ENCODE measurements at regions not wholly inside any gene's neighbourhood (a gene's known extent, or its start where the extent isn't known, plus 50 kb on each side); places are given as distances from the start of the nearest gene placed in this dataset.

DNA sequence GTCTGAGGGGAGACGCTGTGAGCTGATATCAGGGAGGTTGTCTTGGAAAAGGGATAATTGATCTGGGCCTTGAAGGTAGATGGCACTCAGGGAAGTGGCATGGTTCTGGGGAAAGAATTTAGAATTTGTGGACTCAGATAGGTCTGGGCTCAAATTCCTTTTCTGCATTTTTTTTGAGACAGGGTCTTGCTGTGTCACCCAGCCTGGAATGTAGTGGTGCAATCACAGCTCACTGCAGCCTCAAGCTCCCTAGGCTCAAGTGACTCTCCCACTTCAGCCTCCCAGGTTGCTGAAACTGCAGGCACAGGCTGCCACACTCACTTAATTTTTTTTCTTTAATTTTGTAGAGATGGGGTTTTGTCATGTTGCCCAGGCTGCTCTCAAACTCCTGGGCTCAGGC, 98.1 kb upstream of the NCOR2 start:
- Histone ChIP-seq H4K8ac (replicated peaks; ENCODE audit: insufficient read length, low read depth, low read length) (no peak overlapping the region), H3K9ac (ENCODE audit: extremely low read depth, insufficient read length, low read length) (no peak overlapping the region)
- DNase-seq, result no peak

More for the DNA sequence above, 98.1 kb upstream of the NCOR2 start:
- Histone ChIP-seq H4K5ac (ENCODE audit: insufficient read length, low read depth, low read length) (no peak overlapping the region), H2AK5ac (ENCODE audit: insufficient read length, low read length) (no peak overlapping the region), H3K9me3 (ENCODE audit: control insufficient read depth, low read depth, low read length) (no peaks in the 10 kb centered on the region), H4K91ac (ENCODE audit: insufficient read length, low read depth, low read length) (no peak overlapping the region), H2BK15ac (ENCODE audit: low read depth, low read length) (no peak overlapping the region), H3T11ph (ENCODE audit: low read length) (no peak overlapping the region), H2AFZ (ENCODE audit: low read length) (no peak overlapping the region), H3K4me2 (ENCODE audit: insufficient read depth, insufficient read length, low read length) (no peak overlapping the region), H4K20me1 (ENCODE audit: control insufficient read depth, insufficient read depth, insufficient read length) (no peaks in the 10 kb centered on the region), H3K79me2 (ENCODE audit: insufficient read depth, low read length) (no peaks in the 10 kb centered on the region), H3K18ac (ENCODE audit: insufficient read length, low read depth, low read length) (no peak overlapping the region), H2BK20ac (ENCODE audit: low read depth, low read length, poor library complexity, severe bottlenecking) (no peak overlapping the region), H3K79me1 (ENCODE audit: insufficient read depth, low read depth, low read length, poor library complexity, severe bottlenecking) (no peaks in the 10 kb centered on the region), H3K27ac (ENCODE audit: insufficient read length, low read depth, low read length) (no peak overlapping the region), H3K4ac (ENCODE audit: low read depth, low read length) (no peak overlapping the region), H3K23ac (ENCODE audit: insufficient read length, low read depth, low read length) (no peak overlapping the region), H3K4me1 (ENCODE audit: insufficient read depth, low read length) (no peaks in the 10 kb centered on the region), H2BK120ac (ENCODE audit: low read depth, low read length, poor library complexity, severe bottlenecking) (no peak overlapping the region), H2BK5ac (ENCODE audit: insufficient read length, low read length) (no peak overlapping the region), H3K14ac (ENCODE audit: insufficient read depth, low read length) (no peak overlapping the region), H3K27me3 (ENCODE audit: insufficient read depth, low read length) (no peaks in the 10 kb centered on the region), H2BK12ac (ENCODE audit: insufficient read length, low read depth, low read length) (no peak overlapping the region), H3K56ac (ENCODE audit: insufficient read length, low read depth, low read length) (no peak overlapping the region), H3K23me2 (ENCODE audit: insufficient read length, low read depth, low read length, poor library complexity, severe bottlenecking) (no peaks in the 10 kb centered on the region)
- TF ChIP-seq, protein P1, sequence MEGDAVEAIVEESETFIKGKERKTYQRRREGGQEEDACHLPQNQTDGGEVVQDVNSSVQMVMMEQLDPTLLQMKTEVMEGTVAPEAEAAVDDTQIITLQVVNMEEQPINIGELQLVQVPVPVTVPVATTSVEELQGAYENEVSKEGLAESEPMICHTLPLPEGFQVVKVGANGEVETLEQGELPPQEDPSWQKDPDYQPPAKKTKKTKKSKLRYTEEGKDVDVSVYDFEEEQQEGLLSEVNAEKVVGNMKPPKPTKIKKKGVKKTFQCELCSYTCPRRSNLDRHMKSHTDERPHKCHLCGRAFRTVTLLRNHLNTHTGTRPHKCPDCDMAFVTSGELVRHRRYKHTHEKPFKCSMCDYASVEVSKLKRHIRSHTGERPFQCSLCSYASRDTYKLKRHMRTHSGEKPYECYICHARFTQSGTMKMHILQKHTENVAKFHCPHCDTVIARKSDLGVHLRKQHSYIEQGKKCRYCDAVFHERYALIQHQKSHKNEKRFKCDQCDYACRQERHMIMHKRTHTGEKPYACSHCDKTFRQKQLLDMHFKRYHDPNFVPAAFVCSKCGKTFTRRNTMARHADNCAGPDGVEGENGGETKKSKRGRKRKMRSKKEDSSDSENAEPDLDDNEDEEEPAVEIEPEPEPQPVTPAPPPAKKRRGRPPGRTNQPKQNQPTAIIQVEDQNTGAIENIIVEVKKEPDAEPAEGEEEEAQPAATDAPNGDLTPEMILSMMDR (conservative IDR thresholded peaks at IDR 0.05), result no peak
- H3K9me3 Mint-ChIP-seq, result peaks cover 0 to 4% of the 10 kb centered on the region in 2 experiments; a peak in 2 of 5 replicates
- peaks cover 9% of the 10 kb centered on the region for H3K27me3 Mint-ChIP-seq (ENCODE audit: low read depth)
- H3K4me3 Mint-ChIP-seq, result no peak overlapping the region
- no CpG with 5 or more reads among the region's 1 CpG for WGBS (ENCODE audit: extremely low coverage, insufficient read length, low lambda C conversion rate)
- no peak overlapping the region; a peak in 1 of 7 replicates for H3K27ac Mint-ChIP-seq
- H3K36me3 Mint-ChIP-seq (ENCODE audit: insufficient read depth in 1 of 3, low read depth in 3 of 3), result no peaks in the 10 kb centered on the region
- peaks cover 3 to 6% of the 10 kb centered on the region in 2 experiments for H3K4me1 Mint-ChIP-seq

Measured in H9 (cell line).